H1 (cell line): ENCODE measurements at regions not wholly inside any gene's neighbourhood (a gene's known extent, or its start where the extent isn't known, plus 50 kb on each side); places are given as distances from the start of the nearest gene placed in this dataset.

ENCODE experiments used
- CTCF ChIA-PET: fragments of 300-600 bp; sonication (Branson Sonifier 250); formaldehyde crosslinking; loops from one replicate; lab custom pipeline; 2021; ENCODE audit not compliant: partially characterized antibody; lab: Charles Lee
- POLR2A ChIA-PET: fragments of 300-600 bp; sonication (Branson Sonifier 250); formaldehyde crosslinking; loops from one replicate; lab custom pipeline; 2021; ENCODE audit warnings: inconsistent platforms; ENCODE audit not compliant: partially characterized antibody; lab: Charles Lee
- DNase-seq, 2 experiments: peaks; one replicate each; pipeline versions ENCODE4 v3.0.0 to v3.0.0-alpha.2; 2010 to 2022; ENCODE audit warnings: low spot score in 2 of 2, low read depth in 1 of 2, mixed read lengths in 1 of 2
- FAIRE-seq: peaks from 2 replicates; lab custom pipeline; 2011; peaks lifted over from hg19 to GRCh38; lab: Jason Lieb, UNC
- H2AFZ ChIP-seq: 2 replicates; pipeline ENCODE4 v1.8.1; 2012; ENCODE audit warnings: low read length, inconsistent platforms
- H2AK5ac ChIP-seq: 2 replicates; pipeline ENCODE4 v1.6.1; 2013; ENCODE audit warnings: low read depth, low read length
- H2BK120ac ChIP-seq: replicated peaks from 2 replicates; pipeline ENCODE3; 2013; ENCODE audit warnings: low read depth, low read length, inconsistent platforms
- H2BK12ac ChIP-seq: 2 replicates; pipeline ENCODE4 v1.6.1; 2013; ENCODE audit warnings: low read depth, low read length
- H2BK15ac ChIP-seq: 2 replicates; pipeline ENCODE4 v1.6.1; 2013; ENCODE audit warnings: low read length
- H2BK20ac ChIP-seq: 2 replicates; pipeline ENCODE4 v1.6.1; 2013; ENCODE audit warnings: low read length
- H2BK5ac ChIP-seq: 2 replicates; pipeline ENCODE4 v1.6.1; 2013; ENCODE audit warnings: low read depth, low read length
- H3K14ac ChIP-seq: 2 replicates; pipeline ENCODE4 v1.6.1; 2013; ENCODE audit warnings: inconsistent platforms; ENCODE audit not compliant: insufficient read length
- H3K18ac ChIP-seq: 2 replicates; pipeline ENCODE4 v1.6.1; 2013; ENCODE audit warnings: low read length; ENCODE audit errors: extremely low read depth
- H3K23ac ChIP-seq: 2 replicates; pipeline ENCODE4 v1.6.1; 2013; ENCODE audit warnings: inconsistent platforms; ENCODE audit not compliant: insufficient read length
- H3K23me2 ChIP-seq: 2 replicates; pipeline ENCODE4 v1.6.1; 2013; ENCODE audit warnings: low read depth, low read length
- H3K27ac ChIP-seq: 2 replicates; pipeline ENCODE4 v1.6.1; 2011; ENCODE audit warnings: low read depth, low read length, inconsistent platforms
- H3K27me3 ChIP-seq, 4 experiments: replicated peaks in 1 of 4; 1 replicate in 1 of 4; 2 replicates in 3 of 4; pipeline versions ENCODE4 v1.6.1 to v1.8.1; 2011 to 2013; ENCODE audit warnings: low read length in 3 of 4, mild to moderate bottlenecking in 3 of 4, inconsistent platforms in 2 of 4, mixed read lengths in 2 of 4, moderate library complexity in 1 of 4; ENCODE audit not compliant: control insufficient read depth in 3 of 4, insufficient read depth in 3 of 4; ENCODE audit errors: extremely low read depth in 1 of 4
- H3K36me3 ChIP-seq, 4 experiments: 2 replicates each; pipeline versions ENCODE4 v1.6.1 to v1.8.1; 2011 to 2013; ENCODE audit warnings: mild to moderate bottlenecking in 4 of 4, low read length in 3 of 4, moderate library complexity in 2 of 4, control low read depth in 1 of 4, inconsistent platforms in 1 of 4; ENCODE audit not compliant: insufficient read depth in 4 of 4, control insufficient read depth in 2 of 4
- H3K4ac ChIP-seq: replicated peaks from 2 replicates; pipeline ENCODE3; 2013; ENCODE audit warnings: low read length, low read depth, mixed read lengths, inconsistent platforms; ENCODE audit not compliant: insufficient read length
- H3K4me1 ChIP-seq, 4 experiments: replicated peaks in 1 of 4; 1 replicate in 1 of 4; 2 replicates in 3 of 4; pipeline versions ENCODE4 v1.6.1 to v1.8.1; 2011 to 2013; ENCODE audit warnings: low read length in 3 of 4, inconsistent platforms in 2 of 4, mixed read lengths in 1 of 4; ENCODE audit not compliant: insufficient read depth in 4 of 4, control insufficient read depth in 3 of 4
- H3K4me2 ChIP-seq, 2 experiments: 2 replicates each; pipeline versions ENCODE4 v1.6.1 to v1.8.1; 2011 to 2013; ENCODE audit warnings: low read depth in 2 of 2, low read length in 2 of 2, control low read depth in 1 of 2, inconsistent platforms in 1 of 2, mild to moderate bottlenecking in 1 of 2; ENCODE audit not compliant: insufficient read depth in 1 of 2
- H3K4me3 ChIP-seq, 4 experiments: fragments of 200-600, 300-600 bp in 1 of 4; sonication (generic), shearing (Covaris generic), sonication (Bioruptor Twin) in 1 of 4; 2 replicates each; pipeline versions ENCODE4 v1.5.1 to v1.8.1; 2011 to 2016; ENCODE audit warnings: low read length in 4 of 4, low read depth in 3 of 4, control low read depth in 2 of 4, inconsistent platforms in 2 of 4, mild to moderate bottlenecking in 2 of 4, mixed read lengths in 1 of 4, moderate library complexity in 1 of 4; ENCODE audit not compliant: insufficient read depth in 2 of 4; ENCODE audit errors: extremely low read depth in 1 of 4
- H3K56ac ChIP-seq: replicated peaks from 2 replicates; pipeline ENCODE3; 2013; ENCODE audit warnings: low read depth, mild to moderate bottlenecking, mixed read lengths, low read length, inconsistent platforms; ENCODE audit not compliant: insufficient read length
- H3K79me1 ChIP-seq: 2 replicates; pipeline ENCODE4 v1.6.1; 2013; ENCODE audit warnings: low read depth, low read length, control low read depth
- H3K79me2 ChIP-seq, 2 experiments: 2 replicates each; pipeline versions ENCODE4 v1.6.1 to v1.8.1; 2012 to 2013; ENCODE audit warnings: low read length in 2 of 2, mild to moderate bottlenecking in 2 of 2, inconsistent platforms in 1 of 2; ENCODE audit not compliant: insufficient read depth in 2 of 2, control insufficient read depth in 1 of 2
- H3K9ac ChIP-seq, 4 experiments: replicated peaks in 1 of 4; 1 replicate in 1 of 4; 2 replicates in 3 of 4; pipeline versions ENCODE4 v1.6.1 to v1.8.1; 2011 to 2013; ENCODE audit warnings: low read depth in 3 of 4, low read length in 3 of 4, control low read depth in 2 of 4, mild to moderate bottlenecking in 2 of 4, moderate library complexity in 2 of 4, inconsistent platforms in 1 of 4; ENCODE audit errors: extremely low read depth in 1 of 4
- H3K9me3 ChIP-seq, 2 experiments: 2 replicates each; pipeline versions ENCODE4 v1.6.1 to v1.8.1; 2012 to 2013; ENCODE audit warnings: mild to moderate bottlenecking in 2 of 2, moderate library complexity in 2 of 2, control low read depth in 1 of 2, inconsistent platforms in 1 of 2, low read depth in 1 of 2, low read length in 1 of 2, mixed read lengths in 1 of 2; ENCODE audit not compliant: insufficient read depth in 2 of 2
- H4K20me1 ChIP-seq, 2 experiments: replicated peaks in 1 of 2; 2 replicates each; pipeline versions ENCODE3 to v1.8.1; 2011 to 2013; ENCODE audit warnings: inconsistent platforms in 2 of 2, low read length in 2 of 2, mild to moderate bottlenecking in 1 of 2; ENCODE audit not compliant: insufficient read depth in 2 of 2, control insufficient read depth in 1 of 2
- H4K5ac ChIP-seq: 2 replicates; pipeline ENCODE4 v1.6.1; 2013; ENCODE audit warnings: low read length, low read depth, mixed read lengths, inconsistent platforms; ENCODE audit not compliant: insufficient read length
- H4K8ac ChIP-seq: 2 replicates; pipeline ENCODE4 v1.8.0; 2013; ENCODE audit warnings: mild to moderate bottlenecking, moderate library complexity, low read length, inconsistent platforms; ENCODE audit not compliant: insufficient read depth; ENCODE audit errors: extremely low read depth
- H4K91ac ChIP-seq: replicated peaks from 2 replicates; pipeline ENCODE3; 2013; ENCODE audit warnings: low read length, mixed read lengths, inconsistent platforms; ENCODE audit not compliant: insufficient read length
- CTCF ChIP-seq, 3 experiments: IDR thresholded peaks; 1 replicate in 2 of 3; 2 replicates in 1 of 3; pipeline versions ENCODE4 v1.5.1 to v1.6.1; 2011; ENCODE audit warnings: low read length in 3 of 3, mild to moderate bottlenecking in 3 of 3, inconsistent platforms in 2 of 3, low read depth in 1 of 3, moderate library complexity in 1 of 3; ENCODE audit not compliant: insufficient read depth in 1 of 3; ENCODE audit errors: control extremely low read depth in 1 of 3
- RXRA ChIP-seq: IDR thresholded peaks from 2 replicates; pipeline ENCODE4 v1.6.1; 2011; ENCODE audit warnings: low read depth, mild to moderate bottlenecking, low read length, moderate library complexity; ENCODE audit not compliant: insufficient read depth
- YY1 ChIP-seq: IDR thresholded peaks from 2 replicates; pipeline ENCODE4 v1.6.1; 2011; ENCODE audit warnings: low read depth, mild to moderate bottlenecking, low read length
- ZNF274 ChIP-seq: IDR thresholded peaks from 2 replicates; pipeline ENCODE4 v1.7.0; 2012; ENCODE audit warnings: low read length, borderline replicate concordance; ENCODE audit errors: extremely low read depth
- WGBS, 2 experiments: shearing (Covaris generic) in 1 of 2; methylation state at CpG; one replicate each; pipeline versions ENCODE4 v1.1.6 to v1.1.7; 2013 to 2015; ENCODE audit warnings: low lambda C conversion rate in 2 of 2, mixed read lengths in 2 of 2, inconsistent platforms in 1 of 2, low coverage in 1 of 2, missing lambda C conversion rate in 1 of 2; ENCODE audit not compliant: insufficient replicate concordance in 2 of 2, insufficient coverage in 1 of 2, insufficient read length in 1 of 2; ENCODE audit errors: extremely low coverage in 1 of 2, missing lambda C conversion rate in 1 of 2; 5-methylcytosine and 5-hydroxymethylcytosine counted together

GRCh38 chrX:25166145-25166544 is 150.4 kb upstream of the ARX start:
- Histone ChIP-seq H2AK5ac (no peak overlapping the region), H2BK20ac (no peak overlapping the region), H4K20me1 (no peaks in the 10 kb centered on the region), H3K79me1 (no peaks in the 10 kb centered on the region), H3K4me1 (no peaks in the 10 kb centered on the region), H3K14ac (no peak overlapping the region), H3K4ac (no peak overlapping the region), H4K8ac (no peak overlapping the region), H2AFZ (no peak overlapping the region), H3K56ac (no peak overlapping the region), H3K4me3 (no peak overlapping the region), H3K9me3 (no peaks in the 10 kb centered on the region), H4K5ac (no peak overlapping the region), H3K79me2 (no peaks in the 10 kb centered on the region), H3K9ac (no peak overlapping the region), H3K27ac (no peak overlapping the region), H3K18ac (no peak overlapping the region), H4K91ac (no peak overlapping the region), H2BK12ac (no peak overlapping the region), H3K4me2 (no peak overlapping the region), H3K23ac (no peak overlapping the region), H3K27me3 (no peaks in the 10 kb centered on the region), H3K23me2 (no peaks in the 10 kb centered on the region), H2BK15ac (no peak overlapping the region), H2BK120ac (no peak overlapping the region), H2BK5ac (no peak overlapping the region), H3K36me3 (no peaks in the 10 kb centered on the region)
- CTCF ChIA-PET: interaction anchor here (0.7 kb wide), 1 partner anchor 139 kb away, joined by 4 read pairs; no protein-coding TSS in a partner anchor
- POLR2A ChIA-PET: no interaction called here
- TF ChIP-seq CTCF (IDR thresholded peaks at IDR 0.05; ENCODE audit: control extremely low read depth in 1 of 3, insufficient read depth in 1 of 3, low read depth in 1 of 3, low read length in 3 of 3) (no peak), RXRA (no peak), YY1 (no peak), ZNF274 (no peak)
- 93% methylated on average over 4 of the region's 4 CpGs; no CpG with 5 or more reads in 1 of the 2 experiments for WGBS, 2 experiments
- DNase-seq (no peak), FAIRE-seq (no peak)
